ENCODE measurements at regions not wholly inside any gene's neighbourhood (a gene's known extent, or its start where the extent isn't known, plus 50 kb on each side); places are given as distances from the start of the nearest gene placed in this dataset.

DNA sequence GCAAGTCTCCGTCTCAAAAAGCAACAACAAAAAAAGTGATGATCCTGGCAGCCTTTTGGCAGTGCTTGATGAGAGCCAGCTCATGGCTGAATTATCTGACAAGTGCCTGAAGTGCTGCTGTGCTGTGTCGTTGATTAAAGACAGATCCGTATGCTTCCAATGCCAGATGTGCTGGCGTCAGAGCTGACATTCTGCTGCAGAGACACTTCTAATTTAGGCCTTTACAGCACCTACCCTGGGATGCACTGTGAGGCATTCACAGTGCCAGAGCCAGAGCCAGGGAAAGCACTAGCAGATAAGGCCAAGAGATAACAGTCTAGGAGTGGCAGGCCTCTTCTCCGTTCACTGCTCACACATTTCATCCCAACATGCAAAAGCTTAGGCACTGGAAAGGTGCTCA, 995.5 kb downstream of the RAB28 start:
- TF ChIP-seq, protein P1, sequence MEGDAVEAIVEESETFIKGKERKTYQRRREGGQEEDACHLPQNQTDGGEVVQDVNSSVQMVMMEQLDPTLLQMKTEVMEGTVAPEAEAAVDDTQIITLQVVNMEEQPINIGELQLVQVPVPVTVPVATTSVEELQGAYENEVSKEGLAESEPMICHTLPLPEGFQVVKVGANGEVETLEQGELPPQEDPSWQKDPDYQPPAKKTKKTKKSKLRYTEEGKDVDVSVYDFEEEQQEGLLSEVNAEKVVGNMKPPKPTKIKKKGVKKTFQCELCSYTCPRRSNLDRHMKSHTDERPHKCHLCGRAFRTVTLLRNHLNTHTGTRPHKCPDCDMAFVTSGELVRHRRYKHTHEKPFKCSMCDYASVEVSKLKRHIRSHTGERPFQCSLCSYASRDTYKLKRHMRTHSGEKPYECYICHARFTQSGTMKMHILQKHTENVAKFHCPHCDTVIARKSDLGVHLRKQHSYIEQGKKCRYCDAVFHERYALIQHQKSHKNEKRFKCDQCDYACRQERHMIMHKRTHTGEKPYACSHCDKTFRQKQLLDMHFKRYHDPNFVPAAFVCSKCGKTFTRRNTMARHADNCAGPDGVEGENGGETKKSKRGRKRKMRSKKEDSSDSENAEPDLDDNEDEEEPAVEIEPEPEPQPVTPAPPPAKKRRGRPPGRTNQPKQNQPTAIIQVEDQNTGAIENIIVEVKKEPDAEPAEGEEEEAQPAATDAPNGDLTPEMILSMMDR (IDR thresholded peaks at IDR 0.05): no peak
- TF ChIP-seq POLR2AphosphoS5 (IDR thresholded peaks at IDR 0.05): no peak
